HG03064 (cell line): ENCODE measurements at regions not wholly inside any gene's neighbourhood (a gene's known extent, or its start where the extent isn't known, plus 50 kb on each side); places are given as distances from the start of the nearest gene placed in this dataset.

ENCODE experiments used
- ATAC-seq: cut with Tn5 transposase; IDR thresholded peaks from one replicate; pipeline ENCODE4 v1.9.1; 2021; ENCODE audit warnings: low read depth; ENCODE audit not compliant: unreplicated experiment

- ATAC-seq, result no peak
Observed at GRCh38 chr11:134519390-134519750, 107.3 kb upstream of the B3GAT1 start.

- no peak for ATAC-seq
Observed at GRCh38 chr11:134518616-134519389, 106.8 kb upstream of the B3GAT1 start.

GRCh38 chr11:134517621-134518293 lies 105.7 kb upstream of the B3GAT1 start:
- no peak for ATAC-seq

- ATAC-seq, result no peak
Observed at GRCh38 chr11:134517115-134517514, 105.1 kb upstream of the B3GAT1 start.

- no peak for ATAC-seq
Observed at GRCh38 chr11:134516529-134516928, 104.5 kb upstream of the B3GAT1 start.

GRCh38 chr11:134515081-134515960 lies 103.3 kb upstream of the B3GAT1 start:
- ATAC-seq, result no peak

- ATAC-seq, result no peak
Observed at GRCh38 chr11:134514354-134514951, 102.4 kb upstream of the B3GAT1 start.

- ATAC-seq, result no peak
Observed at GRCh38 chr11:134513585-134514120, 101.6 kb upstream of the B3GAT1 start.

GRCh38 chr11:134512571-134513538 lies 100.8 kb upstream of the B3GAT1 start:
- ATAC-seq, result no peak

GRCh38 chr11:134512061-134512460 lies 100.0 kb upstream of the B3GAT1 start:
- no peak for ATAC-seq

- no peak for ATAC-seq
Observed at GRCh38 chr11:134511255-134511654, 99.2 kb upstream of the B3GAT1 start.

GRCh38 chr11:134510233-134511040 lies 98.4 kb upstream of the B3GAT1 start:
- ATAC-seq, result no peak

GRCh38 chr11:134509381-134510232 lies 97.6 kb upstream of the B3GAT1 start:
- no peak for ATAC-seq

- no peak for ATAC-seq
Observed at GRCh38 chr11:134508219-134508990, 96.4 kb upstream of the B3GAT1 start.

- no peak for ATAC-seq
Observed at GRCh38 chr11:134506046-134506445, 94.0 kb upstream of the B3GAT1 start.

- ATAC-seq, result no peak
Observed at GRCh38 chr11:134505125-134505524, 93.1 kb upstream of the B3GAT1 start.
